NCI-H187 treated with DMSO at 0.1 percent for 48 hours (cell line): ENCODE measurements at regions not wholly inside any gene's neighbourhood (a gene's known extent, or its start where the extent isn't known, plus 50 kb on each side); places are given as distances from the start of the nearest gene placed in this dataset.

ENCODE experiments used
- DNase-seq: peaks from one replicate; lab custom pipeline; 2025; lab: John Stamatoyannopoulos, UW

DNA sequence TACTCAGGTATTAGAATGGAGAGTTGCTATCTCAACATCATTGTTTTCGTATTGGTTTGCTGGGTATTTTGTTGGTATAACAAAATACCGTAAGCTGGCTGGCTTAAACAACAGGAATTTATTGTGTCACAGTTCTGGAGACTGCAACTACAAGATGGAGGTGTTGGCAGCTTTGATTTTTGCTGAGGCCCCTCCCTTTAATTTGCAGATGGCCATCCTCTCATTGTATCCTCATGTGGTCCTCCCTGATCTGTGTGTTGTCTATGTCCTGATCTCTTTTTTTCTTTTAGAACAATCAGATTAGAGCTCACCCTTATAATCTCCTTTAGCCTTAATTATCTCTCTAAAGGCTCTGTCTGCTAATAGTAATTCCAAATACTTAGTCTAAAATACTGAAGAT, 299.8 kb upstream of the GOLIM4 start:
- no peak for DNase-seq

- DNase-seq: no peak
Measured at GRCh38 chr3:168394439-168394838, 298.7 kb upstream of the GOLIM4 start.

GRCh38 chr3:168386301-168386700, 290.6 kb upstream of the GOLIM4 start:
- DNase-seq: no peak

DNA sequence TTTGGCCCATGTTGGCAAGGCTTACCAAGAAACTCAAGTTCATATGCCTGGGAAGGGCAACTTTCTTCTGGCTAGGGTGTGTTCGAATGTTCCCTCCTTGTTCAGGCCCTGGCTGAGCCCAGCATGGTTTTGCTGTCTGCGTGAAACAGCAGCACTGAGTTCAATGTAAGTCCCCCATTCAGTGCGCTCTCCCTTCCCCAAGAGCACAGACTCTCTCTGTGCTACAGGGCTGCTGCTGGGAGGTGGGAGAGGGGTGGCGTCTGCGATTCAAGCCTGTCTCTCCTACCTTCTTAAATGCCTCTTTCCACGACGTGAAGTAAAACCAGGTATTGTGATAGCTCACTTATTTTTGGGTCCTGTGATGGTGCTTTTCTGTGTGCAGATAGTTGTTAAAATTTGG, 289.3 kb upstream of the GOLIM4 start:
- DNase-seq: no peak

GRCh38 chr3:168383573-168383972, 287.8 kb upstream of the GOLIM4 start:
- DNase-seq: no peak

GRCh38 chr3:168371846-168372245, 276.1 kb upstream of the GOLIM4 start:
- DNase-seq: no peak

- DNase-seq: no peak
Measured at GRCh38 chr3:168364967-168365366, 269.2 kb upstream of the GOLIM4 start.

GRCh38 chr3:168362661-168363247, 267.0 kb upstream of the GOLIM4 start:
- no peak for DNase-seq

DNA sequence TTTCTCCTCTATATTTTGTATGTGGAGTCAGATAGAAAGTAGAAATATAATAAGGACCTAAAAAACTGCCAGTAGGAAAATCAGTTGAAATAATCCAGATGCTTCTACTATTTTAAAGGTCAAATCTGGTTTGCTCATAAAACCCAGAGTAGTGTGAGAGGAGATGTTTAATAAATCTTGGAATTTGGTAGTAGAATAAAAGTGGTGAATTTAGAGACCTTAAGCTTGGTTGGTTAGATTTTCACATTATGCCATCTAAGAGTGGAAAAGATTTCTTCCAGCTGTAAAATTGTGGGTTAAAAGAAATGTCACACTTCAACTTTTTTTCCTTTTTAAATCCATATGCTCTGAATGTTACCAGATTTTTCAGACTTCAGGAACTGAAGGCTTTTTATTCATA, 266.4 kb upstream of the GOLIM4 start:
- no peak for DNase-seq

GRCh38 chr3:168360993-168361392, 265.3 kb upstream of the GOLIM4 start:
- no peak for DNase-seq

DNA sequence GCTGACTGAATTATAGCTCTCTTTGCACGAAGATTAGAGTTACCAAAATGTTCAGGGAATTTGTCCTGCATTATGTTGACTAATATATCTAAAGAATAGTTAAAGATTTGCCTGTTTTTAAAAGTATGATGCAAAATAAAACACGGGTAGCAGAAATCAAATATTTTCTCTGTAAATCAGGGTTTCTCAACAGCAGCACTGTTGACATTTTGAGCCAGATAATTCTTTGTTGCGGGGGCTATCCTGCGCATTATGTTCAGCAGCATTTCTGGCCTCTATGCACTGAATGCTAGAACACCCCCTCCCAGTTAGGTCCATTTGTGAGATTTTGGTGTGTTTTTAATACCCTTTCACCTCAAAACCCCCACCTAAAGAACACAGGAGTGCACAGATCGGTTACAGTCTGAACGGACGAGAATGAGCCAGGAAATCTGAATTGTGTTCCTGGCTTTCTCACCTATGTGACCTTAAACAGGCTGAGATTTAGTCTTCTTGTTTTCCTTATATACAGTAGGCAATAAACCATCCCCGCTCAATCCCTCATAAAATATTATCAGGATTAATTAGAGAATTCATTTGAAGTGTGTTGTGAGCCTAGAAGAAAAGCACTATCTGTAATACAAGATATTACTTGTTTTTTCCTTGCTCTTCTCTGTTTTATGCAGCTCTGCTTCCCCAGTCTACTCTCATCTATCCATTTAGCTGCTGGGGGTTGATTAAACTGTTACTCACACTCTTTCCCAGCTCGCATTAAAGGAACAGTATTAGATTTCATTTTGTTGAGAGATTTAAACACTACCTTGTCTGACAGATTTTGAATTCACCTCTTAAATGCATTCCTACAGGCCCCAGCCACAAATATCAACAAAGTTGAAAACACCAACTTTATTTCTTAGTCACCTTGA, 247.5 kb upstream of the GOLIM4 start:
- DNase-seq: no peak

GRCh38 chr3:168341956-168342936, 246.5 kb upstream of the GOLIM4 start:
- no peak for DNase-seq

DNA sequence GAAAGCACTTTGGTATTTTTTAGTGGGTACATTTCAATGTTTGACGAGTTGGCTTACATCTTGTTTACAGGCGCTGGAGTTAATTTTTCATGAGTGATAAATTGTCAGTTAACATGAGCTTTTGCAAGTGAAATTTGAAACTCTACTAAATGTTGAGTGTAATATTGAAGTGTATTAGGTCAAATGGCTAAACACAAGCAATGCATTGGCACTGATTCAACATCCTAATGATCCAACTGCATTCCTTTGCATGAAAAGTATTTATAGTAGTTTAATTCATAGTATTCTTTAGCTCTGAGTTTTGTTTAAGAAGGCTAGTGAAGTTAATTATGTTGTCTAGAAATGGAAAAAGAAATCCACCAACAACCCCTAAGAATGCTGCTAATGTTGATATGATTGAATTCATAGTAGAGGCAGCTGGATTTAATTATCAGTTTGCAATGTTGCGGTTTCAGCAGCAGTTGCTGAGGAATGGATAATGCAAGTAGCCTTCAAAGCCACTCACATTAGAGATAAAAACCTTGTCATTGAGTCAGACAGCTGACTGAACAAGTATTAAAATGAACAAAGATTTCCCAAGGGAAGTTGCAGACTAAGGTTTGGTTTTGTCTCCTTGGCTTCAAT, 245.6 kb upstream of the GOLIM4 start:
- no peak for DNase-seq

GRCh38 chr3:168338161-168338560, 242.4 kb upstream of the GOLIM4 start:
- DNase-seq: no peak

GRCh38 chr3:168336276-168336675, 240.6 kb upstream of the GOLIM4 start:
- DNase-seq: no peak

DNA sequence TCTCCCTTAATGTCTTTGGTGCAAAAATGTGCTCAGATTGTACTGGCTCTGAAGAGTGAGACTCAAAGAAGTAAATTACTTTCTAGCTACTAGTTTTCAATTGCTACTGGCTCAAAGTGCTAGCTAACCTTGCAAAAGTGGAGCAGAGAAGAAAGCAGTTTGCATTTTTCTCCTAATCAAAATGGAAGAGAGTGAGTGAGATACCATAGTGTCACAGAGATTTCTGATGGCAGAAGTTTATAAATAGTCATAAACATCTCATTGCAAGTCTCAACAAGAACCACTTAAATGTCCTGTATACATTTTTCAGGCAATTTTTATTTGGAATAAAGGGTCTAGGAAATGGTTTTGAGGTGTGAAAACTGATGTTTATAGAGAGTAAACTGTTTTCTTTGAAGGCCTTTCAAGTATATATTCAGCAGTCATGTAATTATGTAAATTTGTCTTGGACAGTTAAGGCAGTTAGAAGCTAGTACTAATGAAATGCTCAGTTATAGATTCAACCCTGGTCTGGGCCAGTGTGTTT, 237.7 kb upstream of the GOLIM4 start:
- no peak for DNase-seq

DNA sequence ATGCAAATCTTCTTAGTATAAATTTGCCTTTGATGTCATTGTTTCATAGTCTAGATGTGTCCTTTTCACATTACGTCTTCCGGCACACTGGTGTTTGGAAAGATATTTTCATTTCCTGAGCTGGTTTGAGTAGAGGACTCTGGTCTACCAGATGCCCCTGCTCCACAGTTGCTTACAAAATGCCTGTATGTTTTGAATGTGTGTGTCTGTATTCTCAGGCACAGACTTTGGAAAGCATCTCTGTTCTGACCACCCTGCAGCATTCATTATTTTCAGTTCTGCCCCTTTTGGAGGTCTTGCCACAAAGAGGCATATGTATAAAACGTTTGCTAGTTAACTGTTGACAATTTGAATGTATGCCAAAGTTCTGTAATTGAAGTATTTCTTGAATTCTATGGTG, 236.0 kb upstream of the GOLIM4 start:
- DNase-seq: no peak

DNA sequence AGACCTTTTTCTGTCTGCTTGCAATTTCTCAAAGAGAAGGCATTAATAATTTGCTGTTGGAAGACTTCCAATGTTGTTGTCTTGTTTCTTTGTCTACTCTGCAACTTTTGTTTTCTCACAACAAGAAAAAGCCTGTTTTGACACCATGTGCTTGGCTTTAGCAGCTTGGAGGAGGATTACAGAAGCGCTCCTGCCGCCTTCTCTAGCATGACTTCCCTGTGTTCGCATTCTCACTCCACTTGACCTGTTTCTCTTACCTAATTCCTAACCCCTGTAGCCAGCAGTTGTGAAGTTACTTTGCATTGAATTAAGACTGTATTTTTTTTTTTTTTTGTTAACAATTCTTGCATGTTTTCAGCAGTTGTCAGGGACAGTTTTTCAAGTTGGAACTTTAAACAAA, 235.3 kb upstream of the GOLIM4 start:
- no peak for DNase-seq

DNA sequence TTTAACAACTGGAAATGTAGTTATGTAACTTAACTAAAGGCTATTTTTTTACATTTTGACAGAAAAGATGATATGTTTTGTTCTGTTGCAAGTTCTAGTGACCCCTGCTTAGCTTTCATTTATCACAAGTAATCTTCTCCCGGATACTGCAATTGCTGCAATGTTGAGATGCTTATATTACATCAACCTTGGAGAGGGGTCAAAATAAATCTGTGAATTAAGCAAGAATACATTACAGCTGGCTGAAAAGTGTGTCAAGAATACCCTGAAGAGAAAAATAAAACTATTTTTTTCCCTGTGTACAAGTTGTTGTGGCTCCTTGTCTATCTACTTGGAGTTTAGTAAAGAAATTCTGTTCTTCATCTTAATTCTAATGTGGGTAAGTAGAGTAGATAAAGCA, 232.1 kb upstream of the GOLIM4 start:
- DNase-seq: no peak

- no peak for DNase-seq
Measured at GRCh38 chr3:168325684-168326083, 230.0 kb upstream of the GOLIM4 start.

- no peak for DNase-seq
Measured at GRCh38 chr3:168322941-168323340, 227.2 kb upstream of the GOLIM4 start.

- no peak for DNase-seq
Measured at GRCh38 chr3:168314166-168314565, 218.4 kb upstream of the GOLIM4 start.
